ENCODE measurements at regions not wholly inside any gene's neighbourhood (a gene's known extent, or its start where the extent isn't known, plus 50 kb on each side); places are given as distances from the start of the nearest gene placed in this dataset.

GRCh38 chr3:23136054-23136453 is 67.1 kb upstream of the UBE2E2 start:
- H2BK12ac ChIP-seq (ENCODE audit: low read depth, low read length) = no peak overlapping the region
- no peak overlapping the region for H4K91ac ChIP-seq (replicated peaks; ENCODE audit: insufficient read length, low read length)
- no peak overlapping the region for H2AFZ ChIP-seq (ENCODE audit: low read length)
- no peak overlapping the region for H3K18ac ChIP-seq (ENCODE audit: extremely low read depth, low read length)
- WGBS, 2 experiments (ENCODE audit: extremely low coverage in 1 of 2, insufficient coverage in 1 of 2, insufficient read length in 1 of 2, insufficient replicate concordance in 2 of 2, low coverage in 1 of 2, low lambda C conversion rate in 2 of 2, missing lambda C conversion rate in 1 of 2) = 80% methylated on average over 2 of the region's 2 CpGs; no CpG with 5 or more reads in 1 of the 2 experiments
- no peak overlapping the region for H2BK20ac ChIP-seq (ENCODE audit: low read length)
- no peak overlapping the region for H3K23ac ChIP-seq (ENCODE audit: insufficient read length)
- no peaks in the 10 kb centered on the region for H3K4me1 ChIP-seq (replicated peaks in 1 of 4; ENCODE audit: control insufficient read depth in 3 of 4, insufficient read depth in 4 of 4, low read length in 3 of 4)
- H2BK15ac ChIP-seq (ENCODE audit: low read length) = no peak overlapping the region
- H2BK120ac ChIP-seq (replicated peaks; ENCODE audit: low read depth, low read length) = no peak overlapping the region
- no peaks in the 10 kb centered on the region for H3K27me3 ChIP-seq (replicated peaks in 1 of 4; ENCODE audit: control insufficient read depth in 3 of 4, extremely low read depth in 1 of 4, insufficient read depth in 3 of 4, low read length in 3 of 4)
- DNase-seq (ENCODE audit: low read depth in 1 of 2, low spot score in 2 of 2) (no peak), FAIRE-seq (no peak)
- peak overlapping the region; percentile 78 for H3K4ac ChIP-seq (replicated peaks; ENCODE audit: insufficient read length, low read depth, low read length)
- H4K8ac ChIP-seq (ENCODE audit: extremely low read depth, insufficient read depth, low read length) = no peak overlapping the region
- H3K14ac ChIP-seq (ENCODE audit: insufficient read length) = no peak overlapping the region
- no peak overlapping the region for H3K56ac ChIP-seq (replicated peaks; ENCODE audit: insufficient read length, low read depth, low read length)
- H2BK5ac ChIP-seq (ENCODE audit: low read depth, low read length) = no peak overlapping the region
- no peaks in the 10 kb centered on the region for H3K36me3 ChIP-seq (ENCODE audit: control insufficient read depth in 2 of 4, insufficient read depth in 4 of 4, low read length in 3 of 4)
- H3K9ac ChIP-seq (replicated peaks in 1 of 4; ENCODE audit: extremely low read depth in 1 of 4, low read depth in 3 of 4, low read length in 3 of 4) = no peak overlapping the region
- H2AK5ac ChIP-seq (ENCODE audit: low read depth, low read length) = no peak overlapping the region
- H3K79me2 ChIP-seq (ENCODE audit: control insufficient read depth in 1 of 2, insufficient read depth in 2 of 2, low read length in 2 of 2) = no peaks in the 10 kb centered on the region
- ChIA-PET POLR2A (ENCODE audit: partially characterized antibody) (no interaction called here), CTCF (ENCODE audit: partially characterized antibody) (interaction anchor here (0.6 to 0.7 kb wide), 3 partner anchors 8 to 55 kb away, joined by 3 read pairs; no protein-coding TSS in a partner anchor)
- TF ChIP-seq RAD21 (IDR thresholded peaks at IDR 0.05 in 1 of 2, conservative IDR thresholded peaks at IDR 0.05 in 1 of 2; ENCODE audit: low read depth in 2 of 2, low read length in 2 of 2) (no peak), ASH2L (IDR thresholded peaks at IDR 0.05; ENCODE audit: low read length) (no peak), CBX8 (IDR thresholded peaks at IDR 0.05; ENCODE audit: borderline replicate concordance, low read depth, low read length) (no peak), ZNF274 (IDR thresholded peaks at IDR 0.05; ENCODE audit: borderline replicate concordance, extremely low read depth, low read length) (no peak), YY1 (IDR thresholded peaks at IDR 0.05; ENCODE audit: low read depth, low read length) (no peak)
- TF ChIP-seq, protein P1, sequence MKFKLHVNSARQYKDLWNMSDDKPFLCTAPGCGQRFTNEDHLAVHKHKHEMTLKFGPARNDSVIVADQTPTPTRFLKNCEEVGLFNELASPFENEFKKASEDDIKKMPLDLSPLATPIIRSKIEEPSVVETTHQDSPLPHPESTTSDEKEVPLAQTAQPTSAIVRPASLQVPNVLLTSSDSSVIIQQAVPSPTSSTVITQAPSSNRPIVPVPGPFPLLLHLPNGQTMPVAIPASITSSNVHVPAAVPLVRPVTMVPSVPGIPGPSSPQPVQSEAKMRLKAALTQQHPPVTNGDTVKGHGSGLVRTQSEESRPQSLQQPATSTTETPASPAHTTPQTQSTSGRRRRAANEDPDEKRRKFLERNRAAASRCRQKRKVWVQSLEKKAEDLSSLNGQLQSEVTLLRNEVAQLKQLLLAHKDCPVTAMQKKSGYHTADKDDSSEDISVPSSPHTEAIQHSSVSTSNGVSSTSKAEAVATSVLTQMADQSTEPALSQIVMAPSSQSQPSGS (IDR thresholded peaks at IDR 0.05; ENCODE audit: low read length) = no peak
- H4K20me1 ChIP-seq (replicated peaks in 1 of 2; ENCODE audit: control insufficient read depth in 1 of 2, insufficient read depth in 2 of 2, low read length in 2 of 2) = no peaks in the 10 kb centered on the region
- H3K27ac ChIP-seq (ENCODE audit: low read depth, low read length) = no peak overlapping the region
- H3K79me1 ChIP-seq (ENCODE audit: low read depth, low read length) = no peaks in the 10 kb centered on the region
- no peaks in the 10 kb centered on the region; a peak in 1 of 4 replicates for H3K9me3 ChIP-seq (ENCODE audit: insufficient read depth in 2 of 2, low read depth in 1 of 2, low read length in 1 of 2)
- no peak overlapping the region for H3K4me2 ChIP-seq (ENCODE audit: insufficient read depth in 1 of 2, low read depth in 2 of 2, low read length in 2 of 2)
- H3K23me2 ChIP-seq (ENCODE audit: low read depth, low read length) = no peaks in the 10 kb centered on the region
- H4K5ac ChIP-seq (ENCODE audit: insufficient read length, low read depth, low read length) = no peak overlapping the region
- H3K4me3 ChIP-seq (ENCODE audit: extremely low read depth in 1 of 4, insufficient read depth in 2 of 4, low read depth in 3 of 4, low read length in 4 of 4) = no peak overlapping the region

Measured in H1 (cell line).